ENCODE measurements at regions not wholly inside any gene's neighbourhood (a gene's known extent, or its start where the extent isn't known, plus 50 kb on each side); places are given as distances from the start of the nearest gene placed in this dataset.

GRCh38 chr15:61780278-61780980, 279.8 kb downstream of the VPS13C start:
- TF ChIP-seq CTCF (IDR thresholded peaks at IDR 0.05) (no peak), EP300 (IDR thresholded peaks at IDR 0.05) (no peak)

Measured in tibial nerve (tissue), 4 donors.